K562 (cell line): ENCODE measurements at regions not wholly inside any gene's neighbourhood (a gene's known extent, or its start where the extent isn't known, plus 50 kb on each side); places are given as distances from the start of the nearest gene placed in this dataset.
A peak's percentile ranks its signal among the peaks of the same experiment; 100 is the strongest.

ENCODE experiments used
- ATAC-seq: fragments of 200-7000 bp; cut with Tn5 transposase; 3 replicates; pipeline ENCODE4 v1.9.1; 2020; ENCODE audit warnings: moderate library complexity
- BruUV-seq: library from RNA; stranded (reverse); fragments of 400-500 nt; replicated peaks from 2 replicates; lab custom pipeline; 2021; lab: Mats Ljungman, UMichigan
- CTCF ChIA-PET: fragments of 300-600 bp; formaldehyde crosslinking; extraction: SDS; loops from one replicate; lab custom pipeline; 2021; ENCODE audit warnings: low intra/inter-chr PET ratio; lab: Yijun Ruan, JAX
- POLR2A ChIA-PET: fragments of 300-600, 350-650 bp; sonication (Branson Sonifier 250); formaldehyde crosslinking; extraction: SDS; loops from one replicate; lab custom pipeline; 2021; ENCODE audit warnings: antibody characterized with exemption, inconsistent platforms; lab: Yijun Ruan, JAX
- DNase-seq, 4 experiments: peaks; one replicate each; pipeline versions ENCODE4 v3.0.0 to v3.0.0-alpha.2; 2011 to 2018; ENCODE audit warnings: low spot score in 3 of 4, mixed read lengths in 3 of 4; ENCODE audit errors: extremely low read depth in 1 of 4
- FAIRE-seq: peaks from 2 replicates; lab custom pipeline; 2011; peaks lifted over from hg19 to GRCh38; lab: Jason Lieb, UNC
- H2AFZ ChIP-seq: 2 replicates; pipeline ENCODE4 v1.6.0; 2011; ENCODE audit warnings: low read depth, low read length, control low read depth, inconsistent platforms
- H3K27ac ChIP-seq: fragments of 200-600 bp; 3 replicates; pipeline ENCODE4 v1.8.0; 2011; ENCODE audit warnings: low read depth, mild to moderate bottlenecking, control low read depth, inconsistent platforms, low read length, moderate library complexity, mixed read lengths; ENCODE audit errors: extremely low read depth
- H3K27me3 ChIP-seq, 2 experiments: fragments of 300-600 bp in 1 of 2; 2 replicates in 1 of 2; 3 replicates in 1 of 2; pipeline versions ENCODE4 v1.6.0 to v1.8.0; 2011; ENCODE audit warnings: inconsistent platforms in 2 of 2, low read length in 2 of 2, mild to moderate bottlenecking in 1 of 2, mixed read lengths in 1 of 2, moderate library complexity in 1 of 2; ENCODE audit not compliant: control insufficient read depth in 2 of 2, insufficient read depth in 2 of 2
- H3K36me3 ChIP-seq: fragments of 300-600 bp; 3 replicates; pipeline ENCODE4 v1.8.0; 2011; ENCODE audit warnings: mild to moderate bottlenecking, low read length, inconsistent platforms; ENCODE audit not compliant: control insufficient read depth, insufficient read depth
- H3K4me1 ChIP-seq, 2 experiments: fragments of 200-600 bp in 1 of 2; replicated peaks in 1 of 2; 2 replicates in 1 of 2; 3 replicates in 1 of 2; pipeline versions ENCODE4 v1.5.1 to v1.8.0; 2011; ENCODE audit warnings: inconsistent platforms in 2 of 2, low read length in 2 of 2, mild to moderate bottlenecking in 1 of 2, mixed read lengths in 1 of 2, moderate library complexity in 1 of 2; ENCODE audit not compliant: control insufficient read depth in 2 of 2, insufficient read depth in 2 of 2
- H3K4me2 ChIP-seq: 2 replicates; pipeline ENCODE4 v1.6.1; 2011; ENCODE audit warnings: low read length, control low read depth, inconsistent platforms, mixed read lengths; ENCODE audit not compliant: insufficient read depth
- H3K4me3 ChIP-seq: fragments of 200-600 bp; sonication (generic), shearing (Covaris generic); 2 replicates; pipeline ENCODE4 v1.5.1; 2016; ENCODE audit warnings: control low read depth, inconsistent platforms
- H3K79me2 ChIP-seq: fragments of 200-600 bp; 3 replicates; pipeline ENCODE4 v1.8.0; 2011; ENCODE audit warnings: low read length, inconsistent platforms; ENCODE audit not compliant: control insufficient read depth, insufficient read depth
- H3K9ac ChIP-seq, 2 experiments: 2 replicates each; pipeline versions ENCODE4 v1.6.0 to v1.6.1; 2011; ENCODE audit warnings: low read depth in 2 of 2, low read length in 2 of 2, control low read depth in 1 of 2, inconsistent platforms in 1 of 2, mild to moderate bottlenecking in 1 of 2, mixed read lengths in 1 of 2; ENCODE audit not compliant: insufficient read depth in 1 of 2
- H3K9me1 ChIP-seq: one replicate; pipeline ENCODE4 v1.6.0; 2011; ENCODE audit warnings: inconsistent platforms, mild to moderate bottlenecking, low read length, moderate library complexity; ENCODE audit not compliant: control insufficient read depth, insufficient read depth
- H3K9me3 ChIP-seq: replicated peaks from 2 replicates; pipeline ENCODE4 v1.5.1; 2011; ENCODE audit warnings: low read depth, low read length, inconsistent platforms; ENCODE audit not compliant: control insufficient read depth, insufficient read depth
- H4K20me1 ChIP-seq: replicated peaks from 2 replicates; pipeline ENCODE4 v1.6.1; 2011; ENCODE audit warnings: low read length, inconsistent platforms, mixed read lengths; ENCODE audit not compliant: control insufficient read depth, insufficient read depth
- ATF7 ChIP-seq: fragments of 450-650 bp; IDR thresholded peaks from 2 replicates; pipeline ENCODE4 v1.7.1; 2014; ENCODE audit warnings: mild to moderate bottlenecking, moderate library complexity
- CEBPZ ChIP-seq: fragments of 150-350 bp; IDR thresholded peaks from 2 replicates; pipeline ENCODE4 v1.6.1; 2014; ENCODE audit warnings: low read depth, mild to moderate bottlenecking, low read length, borderline replicate concordance
- HEY1 ChIP-seq: fragments of 250-450 bp; sonication (Bioruptor Pico); IDR thresholded peaks from 2 replicates; pipeline ENCODE4 v1.5.0; 2020; ENCODE audit warnings: mild to moderate bottlenecking, moderate library complexity, borderline replicate concordance
- MEIS2 ChIP-seq: fragments of 450-650 bp; IDR thresholded peaks from 2 replicates; pipeline ENCODE4 v1.6.1; 2014; ENCODE audit warnings: mild to moderate bottlenecking; ENCODE audit not compliant: partially characterized antibody
- NFYB ChIP-seq: IDR thresholded peaks from 2 replicates; pipeline ENCODE4 v1.6.1; 2011; ENCODE audit warnings: mild to moderate bottlenecking, moderate library complexity; ENCODE audit not compliant: insufficient read length; ENCODE audit errors: extremely low read depth
- SMAD3 ChIP-seq: fragments of 450-650 bp; formaldehyde crosslinking; conservative IDR thresholded peaks from 2 replicates; pipeline ENCODE4 v1.4.0; 2020; ENCODE audit warnings: mild to moderate bottlenecking
- TFAP4 ChIP-seq: sonication (generic); formaldehyde crosslinking; IDR thresholded peaks from 2 replicates; pipeline ENCODE4 v1.8.0; 2022; ENCODE audit warnings: missing genetic modification reagents, mild to moderate bottlenecking, moderate library complexity, borderline replicate concordance
- ZNF431 ChIP-seq: sonication (generic); formaldehyde crosslinking; IDR thresholded peaks from 2 replicates; pipeline ENCODE4 v1.8.0; 2022; ENCODE audit warnings: mild to moderate bottlenecking, missing genetic modification reagents
- ZNF592 ChIP-seq: fragments of 450-650 bp; IDR thresholded peaks from 2 replicates; pipeline ENCODE4 v1.6.1; 2017; ENCODE audit warnings: antibody characterized with exemption, mild to moderate bottlenecking
- WGBS: fragments of 100-300 bp; shearing (Covaris generic); methylation state at CpG from one replicate; pipeline ENCODE4 v1.1.6; 2016; ENCODE audit warnings: low coverage, mixed read lengths; ENCODE audit not compliant: insufficient coverage; ENCODE audit errors: missing lambda C conversion rate; 5-methylcytosine and 5-hydroxymethylcytosine counted together
- in situ Hi-C: fragments of 300-500 bp; cut with MboI; formaldehyde crosslinking; loops from 4 replicates; pipeline ENCODE4 v1.15.0; 2018; ENCODE audit warnings: inconsistent platforms, mixed read lengths
- intact Hi-C: fragments of 100-400 bp; cut with micrococcal nuclease; formaldehyde crosslinking; loops from 2 replicates; pipeline ENCODE4 v1.14.2; 2022
- TF ChIP-seq, protein P1 (sequence below), 2 experiments: fragments of 450-650 bp in 1 of 2; sonication (generic) in 1 of 2; formaldehyde crosslinking in 1 of 2; IDR thresholded peaks in 1 of 2; conservative IDR thresholded peaks in 1 of 2; 2 replicates each; pipeline versions ENCODE4 v1.6.1 to v1.8.1; 2016 to 2023; ENCODE audit warnings: mild to moderate bottlenecking in 2 of 2, moderate library complexity in 2 of 2, inconsistent platforms in 1 of 2, missing genetic modification reagents in 1 of 2
- TF ChIP-seq, protein P2 (sequence below): fragments of 450-650 bp; IDR thresholded peaks from 2 replicates; pipeline ENCODE4 v1.6.1; 2016

DNA sequence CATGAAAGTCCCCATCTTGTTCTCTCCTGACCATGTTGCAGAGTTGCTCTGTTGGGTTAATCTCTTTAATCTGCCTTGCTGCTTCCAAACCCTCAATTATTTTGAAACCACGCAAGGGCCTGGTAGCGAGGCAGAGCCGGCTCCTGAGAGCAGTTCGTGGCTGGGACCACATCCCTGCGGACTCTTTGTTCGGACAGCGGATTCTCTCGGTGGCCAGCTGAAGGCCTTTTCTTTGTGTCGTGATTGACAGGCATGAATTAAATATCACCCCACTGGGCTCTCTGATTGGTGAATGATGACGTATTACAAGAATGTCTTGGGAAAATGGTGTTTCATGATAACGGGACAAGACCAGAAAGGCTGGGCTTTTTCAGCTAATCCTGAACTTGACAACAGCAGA is 66.9 kb upstream of the ARHGAP21 start:
- H2AFZ ChIP-seq: peak overlapping the region; percentile 71; the same call in 1 of the 2 replicates
- no peaks in the 10 kb centered on the region for H3K9me3 ChIP-seq
- H4K20me1 ChIP-seq: no peaks in the 10 kb centered on the region
- no peaks in the 10 kb centered on the region for H3K36me3 ChIP-seq
- 57% methylated on average over 11 of the region's 11 CpGs for WGBS
- no peak overlapping the region for H3K4me3 ChIP-seq
- CTCF ChIA-PET: no interaction called here
- POLR2A ChIA-PET: no interaction called here
- in situ Hi-C loops (no loop called here), intact Hi-C loops (loop anchor here (10.0 kb wide), 1 partner anchor 146 kb away; no protein-coding TSS in a partner anchor)
- BruUV-seq: no TSS peak
- H3K9ac ChIP-seq: no peak overlapping the region
- no peaks in the 10 kb centered on the region for H3K27me3 ChIP-seq
- no peaks in the 10 kb centered on the region for H3K79me2 ChIP-seq
- H3K4me2 ChIP-seq: 0 out of 2 replicates have a peak overlapping the region, but pooled peaks have one; percentile 32
- DNase-seq (peak in 2 of 4 experiments; percentile 11 to 42), ATAC-seq (no peak), FAIRE-seq (no peak)
- peaks cover 0 to 7% of the 10 kb centered on the region in 2 experiments; a peak in 2 of 5 replicates for H3K4me1 ChIP-seq
- H3K9me1 ChIP-seq: no peaks in the 10 kb centered on the region
- no peak overlapping the region for H3K27ac ChIP-seq
- no peak for TF ChIP-seq ZNF592
- TF ChIP-seq ATF7: peak; percentile 83
- no peak for TF ChIP-seq HEY1 (CRISPR knock-in tag)
- TF ChIP-seq, protein P1, sequence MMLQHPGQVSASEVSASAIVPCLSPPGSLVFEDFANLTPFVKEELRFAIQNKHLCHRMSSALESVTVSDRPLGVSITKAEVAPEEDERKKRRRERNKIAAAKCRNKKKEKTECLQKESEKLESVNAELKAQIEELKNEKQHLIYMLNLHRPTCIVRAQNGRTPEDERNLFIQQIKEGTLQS (IDR thresholded peaks at IDR 0.05): peak; percentile 38; the same call in 1 of the 2 replicates
- TF ChIP-seq, protein P1 (CRISPR knock-in tag; conservative IDR thresholded peaks at IDR 0.05): no peak
- TF ChIP-seq ZNF431 (CRISPR knock-in tag): no peak
- 0 out of 2 replicates have a peak, but pooled peaks have one; percentile 23 for TF ChIP-seq TFAP4 (CRISPR knock-in tag)
- TF ChIP-seq MEIS2: peak; percentile 35
- peak; percentile 11 for TF ChIP-seq NFYB
- TF ChIP-seq SMAD3: no peak
- TF ChIP-seq CEBPZ: no peak
- TF ChIP-seq, protein P2, sequence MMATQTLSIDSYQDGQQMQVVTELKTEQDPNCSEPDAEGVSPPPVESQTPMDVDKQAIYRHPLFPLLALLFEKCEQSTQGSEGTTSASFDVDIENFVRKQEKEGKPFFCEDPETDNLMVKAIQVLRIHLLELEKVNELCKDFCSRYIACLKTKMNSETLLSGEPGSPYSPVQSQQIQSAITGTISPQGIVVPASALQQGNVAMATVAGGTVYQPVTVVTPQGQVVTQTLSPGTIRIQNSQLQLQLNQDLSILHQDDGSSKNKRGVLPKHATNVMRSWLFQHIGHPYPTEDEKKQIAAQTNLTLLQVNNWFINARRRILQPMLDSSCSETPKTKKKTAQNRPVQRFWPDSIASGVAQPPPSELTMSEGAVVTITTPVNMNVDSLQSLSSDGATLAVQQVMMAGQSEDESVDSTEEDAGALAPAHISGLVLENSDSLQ: peak; percentile 92
